ENCODE measurements at regions not wholly inside any gene's neighbourhood (a gene's known extent, or its start where the extent isn't known, plus 50 kb on each side); places are given as distances from the start of the nearest gene placed in this dataset.

GRCh38 chr1:234672349-234673135 lies 62.6 kb upstream of the IRF2BP2 start:
- TF ChIP-seq, protein P1, sequence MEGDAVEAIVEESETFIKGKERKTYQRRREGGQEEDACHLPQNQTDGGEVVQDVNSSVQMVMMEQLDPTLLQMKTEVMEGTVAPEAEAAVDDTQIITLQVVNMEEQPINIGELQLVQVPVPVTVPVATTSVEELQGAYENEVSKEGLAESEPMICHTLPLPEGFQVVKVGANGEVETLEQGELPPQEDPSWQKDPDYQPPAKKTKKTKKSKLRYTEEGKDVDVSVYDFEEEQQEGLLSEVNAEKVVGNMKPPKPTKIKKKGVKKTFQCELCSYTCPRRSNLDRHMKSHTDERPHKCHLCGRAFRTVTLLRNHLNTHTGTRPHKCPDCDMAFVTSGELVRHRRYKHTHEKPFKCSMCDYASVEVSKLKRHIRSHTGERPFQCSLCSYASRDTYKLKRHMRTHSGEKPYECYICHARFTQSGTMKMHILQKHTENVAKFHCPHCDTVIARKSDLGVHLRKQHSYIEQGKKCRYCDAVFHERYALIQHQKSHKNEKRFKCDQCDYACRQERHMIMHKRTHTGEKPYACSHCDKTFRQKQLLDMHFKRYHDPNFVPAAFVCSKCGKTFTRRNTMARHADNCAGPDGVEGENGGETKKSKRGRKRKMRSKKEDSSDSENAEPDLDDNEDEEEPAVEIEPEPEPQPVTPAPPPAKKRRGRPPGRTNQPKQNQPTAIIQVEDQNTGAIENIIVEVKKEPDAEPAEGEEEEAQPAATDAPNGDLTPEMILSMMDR (IDR thresholded peaks at IDR 0.05; ENCODE audit: low read length, missing control alignments) = no peak
- no peak for DNase-seq (ENCODE audit: low read depth)
- no peak overlapping the region for H3K4me3 ChIP-seq (replicated peaks; ENCODE audit: low read depth, low read length)

GRCh38 chr1:234670967-234671626 lies 61.1 kb upstream of the IRF2BP2 start:
- TF ChIP-seq, protein P1 (IDR thresholded peaks at IDR 0.05; ENCODE audit: low read length, missing control alignments) = no peak
- no peak for DNase-seq (ENCODE audit: low read depth)
- H3K4me3 ChIP-seq (replicated peaks; ENCODE audit: low read depth, low read length) = no peak overlapping the region

GRCh38 chr1:234669499-234669898 lies 59.5 kb upstream of the IRF2BP2 start:
- no peak overlapping the region for H3K4me3 ChIP-seq (replicated peaks; ENCODE audit: low read depth, low read length)
- no peak for DNase-seq (ENCODE audit: low read depth)
- TF ChIP-seq, protein P1 (IDR thresholded peaks at IDR 0.05; ENCODE audit: low read length, missing control alignments) = no peak

- no peak for DNase-seq (ENCODE audit: low read depth)
- H3K4me3 ChIP-seq (replicated peaks; ENCODE audit: low read depth, low read length) = no peak overlapping the region
- TF ChIP-seq, protein P1 (IDR thresholded peaks at IDR 0.05; ENCODE audit: low read length, missing control alignments) = no peak
These were observed 58.6 kb upstream of the IRF2BP2 start for GRCh38 chr1:234668577-234668955.

DNA sequence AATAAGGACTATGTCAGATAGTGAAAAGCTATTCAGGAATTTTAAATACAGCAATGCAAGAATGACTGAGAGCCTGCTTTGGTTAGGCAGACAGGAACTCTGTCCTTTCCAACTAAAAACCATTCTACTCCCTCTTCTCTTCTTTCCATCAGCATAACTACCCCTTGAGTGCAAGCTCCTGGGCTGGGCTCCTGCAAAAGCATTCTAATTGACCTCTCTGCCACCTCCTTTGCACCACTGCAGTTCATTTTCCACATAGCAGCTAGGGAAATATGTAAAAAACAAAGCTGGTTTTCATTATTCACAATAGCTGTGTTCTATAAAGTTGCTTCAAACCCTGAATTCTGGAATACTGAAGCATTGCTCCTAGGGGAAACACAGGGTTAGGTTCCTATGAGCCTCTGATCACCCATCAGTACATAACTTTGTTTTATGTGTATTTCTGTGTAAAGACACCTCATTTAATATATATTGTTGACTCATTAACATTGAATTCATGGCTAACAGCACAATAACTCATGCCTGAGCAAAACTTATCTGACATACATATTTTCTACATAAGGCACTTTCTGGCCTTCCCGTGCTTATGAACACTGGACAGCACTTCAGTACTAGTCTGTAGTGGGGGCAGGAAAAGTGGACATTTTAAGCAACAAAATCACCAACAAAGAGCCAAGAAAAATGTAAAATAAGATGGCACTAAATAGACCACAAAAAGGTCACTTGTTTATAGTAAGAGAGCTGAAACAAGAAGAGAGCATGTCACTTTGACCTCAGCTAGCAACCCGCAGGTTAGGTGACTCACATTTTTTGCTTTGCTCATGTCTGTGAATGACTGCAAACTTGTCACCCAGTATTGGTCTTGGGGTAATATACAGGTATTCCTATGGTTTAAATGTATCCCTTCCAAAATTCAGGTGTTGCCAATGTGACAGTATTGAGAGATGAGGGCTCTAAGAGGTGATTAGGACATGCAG lies 57.9 kb upstream of the IRF2BP2 start:
- no peak overlapping the region for H3K4me3 ChIP-seq (replicated peaks; ENCODE audit: low read depth, low read length)
- TF ChIP-seq, protein P1 (IDR thresholded peaks at IDR 0.05; ENCODE audit: low read length, missing control alignments) = no peak
- DNase-seq (ENCODE audit: low read depth) = no peak

- TF ChIP-seq, protein P1 (IDR thresholded peaks at IDR 0.05; ENCODE audit: low read length, missing control alignments) = no peak
- no peak overlapping the region for H3K4me3 ChIP-seq (replicated peaks; ENCODE audit: low read depth, low read length)
- DNase-seq (ENCODE audit: low read depth) = no peak
These were observed 56.8 kb upstream of the IRF2BP2 start for GRCh38 chr1:234666761-234667160.
